ENCODE measurements at regions not wholly inside any gene's neighbourhood (a gene's known extent, or its start where the extent isn't known, plus 50 kb on each side); places are given as distances from the start of the nearest gene placed in this dataset.
A peak's percentile ranks its signal among the peaks of the same experiment; 100 is the strongest.
"Not testable (repeated sequence)": the region's sequence is repeated elsewhere in the genome, so short reads cannot be mapped to it uniquely, and the experiment has no call there.

GRCh38 chr13:47892374-47892773 lies 108.7 kb downstream of the SUCLA2 start:
- DNase-seq (ENCODE audit: low spot score) = no peak

GRCh38 chr13:47890146-47890814 lies 110.8 kb downstream of the SUCLA2 start:
- peak; percentile 15 for DNase-seq (ENCODE audit: low spot score)

- no peak for DNase-seq (ENCODE audit: low spot score)
These were observed 114.8 kb downstream of the SUCLA2 start for GRCh38 chr13:47886314-47886713.

- no peak for DNase-seq (ENCODE audit: low spot score)
These were observed 125.9 kb downstream of the SUCLA2 start for GRCh38 chr13:47875201-47875600.

- not testable (repeated sequence) for DNase-seq (ENCODE audit: low spot score)
These were observed 127.1 kb downstream of the SUCLA2 start for GRCh38 chr13:47873987-47874386.

GRCh38 chr13:47873319-47873718 lies 127.8 kb downstream of the SUCLA2 start:
- DNase-seq (ENCODE audit: low spot score) = not testable (repeated sequence)

GRCh38 chr13:47869776-47870175 lies 131.3 kb downstream of the SUCLA2 start:
- DNase-seq (ENCODE audit: low spot score) = no peak

- no peak for DNase-seq (ENCODE audit: low spot score)
These were observed 135.2 kb downstream of the SUCLA2 start for GRCh38 chr13:47865883-47866282.

- no peak for DNase-seq (ENCODE audit: low spot score)
These were observed 138.2 kb downstream of the SUCLA2 start for GRCh38 chr13:47862841-47863240.

GRCh38 chr13:47859165-47859564 lies 141.9 kb downstream of the SUCLA2 start:
- DNase-seq (ENCODE audit: low spot score) = no peak

GRCh38 chr13:47858042-47859025 lies 142.7 kb downstream of the SUCLA2 start:
- peak; percentile 18 for DNase-seq (ENCODE audit: low spot score)

GRCh38 chr13:47853236-47853635 lies 147.8 kb downstream of the SUCLA2 start:
- no peak for DNase-seq (ENCODE audit: low spot score)

GRCh38 chr13:47846886-47847285 lies 154.2 kb downstream of the SUCLA2 start:
- no peak for DNase-seq (ENCODE audit: low spot score)

- no peak for DNase-seq (ENCODE audit: low spot score)
These were observed 155.1 kb downstream of the SUCLA2 start for GRCh38 chr13:47845981-47846380.

- DNase-seq (ENCODE audit: low spot score) = no peak
These were observed 158.1 kb downstream of the SUCLA2 start for GRCh38 chr13:47843005-47843404.

- DNase-seq (ENCODE audit: low spot score) = no peak
These were observed 159.9 kb downstream of the SUCLA2 start for GRCh38 chr13:47841151-47841550.

GRCh38 chr13:47837906-47838305 lies 163.2 kb downstream of the SUCLA2 start:
- DNase-seq (ENCODE audit: low spot score) = no peak

- DNase-seq (ENCODE audit: low spot score) = no peak
These were observed 163.8 kb downstream of the SUCLA2 start for GRCh38 chr13:47837104-47837880.

GRCh38 chr13:47835470-47836228 lies 165.4 kb downstream of the SUCLA2 start:
- no peak for DNase-seq (ENCODE audit: low spot score)

GRCh38 chr13:47832458-47832972 lies 168.6 kb downstream of the SUCLA2 start:
- DNase-seq (ENCODE audit: low spot score) = no peak

- DNase-seq (ENCODE audit: low spot score) = no peak
These were observed 169.8 kb downstream of the SUCLA2 start for GRCh38 chr13:47831265-47831664.
